ENCODE measurements at regions not wholly inside any gene's neighbourhood (a gene's known extent, or its start where the extent isn't known, plus 50 kb on each side); places are given as distances from the start of the nearest gene placed in this dataset.

DNA sequence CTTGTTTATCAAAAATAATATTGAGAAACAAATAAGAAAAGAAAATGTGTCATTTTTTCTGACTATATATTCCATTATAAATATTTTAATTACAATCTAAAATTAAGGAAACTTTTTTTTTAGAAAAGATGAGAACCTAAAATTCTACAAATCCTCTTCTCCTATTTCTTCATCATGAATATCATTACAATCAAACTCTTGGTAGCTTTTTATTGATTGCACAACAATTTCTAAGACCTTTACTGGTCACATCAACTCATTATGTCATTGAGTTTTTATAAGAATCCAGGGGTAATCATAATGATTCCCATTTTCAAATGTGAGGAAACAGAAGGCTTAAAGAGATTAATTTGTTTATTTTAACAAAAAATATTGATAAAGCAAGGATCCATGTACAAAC is 841.0 kb downstream of the FRK start:
- TF ChIP-seq EZH2 (IDR thresholded peaks at IDR 0.05; ENCODE audit: borderline replicate concordance, low read depth, low read length, severe bottlenecking): no peak
- TF ChIP-seq, protein P1, sequence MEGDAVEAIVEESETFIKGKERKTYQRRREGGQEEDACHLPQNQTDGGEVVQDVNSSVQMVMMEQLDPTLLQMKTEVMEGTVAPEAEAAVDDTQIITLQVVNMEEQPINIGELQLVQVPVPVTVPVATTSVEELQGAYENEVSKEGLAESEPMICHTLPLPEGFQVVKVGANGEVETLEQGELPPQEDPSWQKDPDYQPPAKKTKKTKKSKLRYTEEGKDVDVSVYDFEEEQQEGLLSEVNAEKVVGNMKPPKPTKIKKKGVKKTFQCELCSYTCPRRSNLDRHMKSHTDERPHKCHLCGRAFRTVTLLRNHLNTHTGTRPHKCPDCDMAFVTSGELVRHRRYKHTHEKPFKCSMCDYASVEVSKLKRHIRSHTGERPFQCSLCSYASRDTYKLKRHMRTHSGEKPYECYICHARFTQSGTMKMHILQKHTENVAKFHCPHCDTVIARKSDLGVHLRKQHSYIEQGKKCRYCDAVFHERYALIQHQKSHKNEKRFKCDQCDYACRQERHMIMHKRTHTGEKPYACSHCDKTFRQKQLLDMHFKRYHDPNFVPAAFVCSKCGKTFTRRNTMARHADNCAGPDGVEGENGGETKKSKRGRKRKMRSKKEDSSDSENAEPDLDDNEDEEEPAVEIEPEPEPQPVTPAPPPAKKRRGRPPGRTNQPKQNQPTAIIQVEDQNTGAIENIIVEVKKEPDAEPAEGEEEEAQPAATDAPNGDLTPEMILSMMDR (IDR thresholded peaks at IDR 0.05; ENCODE audit: extremely low read depth in 1 of 2, insufficient read depth in 1 of 2, low read depth in 1 of 2, low read length in 2 of 2): no peak
- TF ChIP-seq, protein P2, sequence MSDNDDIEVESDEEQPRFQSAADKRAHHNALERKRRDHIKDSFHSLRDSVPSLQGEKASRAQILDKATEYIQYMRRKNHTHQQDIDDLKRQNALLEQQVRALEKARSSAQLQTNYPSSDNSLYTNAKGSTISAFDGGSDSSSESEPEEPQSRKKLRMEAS (IDR thresholded peaks at IDR 0.05; ENCODE audit: insufficient read depth, insufficient read length): no peak
